H9 (cell line): ENCODE measurements at regions not wholly inside any gene's neighbourhood (a gene's known extent, or its start where the extent isn't known, plus 50 kb on each side); places are given as distances from the start of the nearest gene placed in this dataset.

Experiments
- DNase-seq: peaks from one replicate; pipeline ENCODE4 v3.0.0-alpha.2; 2017
- H2AFZ ChIP-seq: one replicate; pipeline ENCODE4 v1.6.1; 2013; ENCODE audit warnings: mild to moderate bottlenecking, low read length, control low read depth, moderate library complexity
- H2AK5ac ChIP-seq: 2 replicates; pipeline ENCODE4 v1.6.1; 2013; ENCODE audit warnings: low read length, control low read depth, mixed read lengths; ENCODE audit not compliant: insufficient read length
- H2BK120ac ChIP-seq: one replicate; pipeline ENCODE4 v1.6.1; 2013; ENCODE audit warnings: low read depth, mild to moderate bottlenecking, low read length, control low read depth, inconsistent platforms; ENCODE audit not compliant: poor library complexity, severe bottlenecking
- H2BK12ac ChIP-seq: 2 replicates; pipeline ENCODE4 v1.6.1; 2013; ENCODE audit warnings: low read length, control low read depth, mixed read lengths, low read depth; ENCODE audit not compliant: insufficient read length
- H2BK15ac ChIP-seq: 2 replicates; pipeline ENCODE4 v1.6.1; 2013; ENCODE audit warnings: low read depth, low read length, control low read depth
- H2BK20ac ChIP-seq: one replicate; pipeline ENCODE4 v1.6.1; 2013; ENCODE audit warnings: low read depth, mild to moderate bottlenecking, low read length, control low read depth, inconsistent platforms; ENCODE audit not compliant: poor library complexity, severe bottlenecking
- H2BK5ac ChIP-seq: 2 replicates; pipeline ENCODE4 v1.6.1; 2013; ENCODE audit warnings: low read length, control low read depth, mixed read lengths; ENCODE audit not compliant: insufficient read length
- H3K14ac ChIP-seq: 2 replicates; pipeline ENCODE4 v1.6.1; 2013; ENCODE audit warnings: low read length, control low read depth; ENCODE audit not compliant: insufficient read depth
- H3K18ac ChIP-seq: 2 replicates; pipeline ENCODE4 v1.6.1; 2013; ENCODE audit warnings: low read depth, mild to moderate bottlenecking, mixed read lengths, low read length, control low read depth; ENCODE audit not compliant: insufficient read length
- H3K23ac ChIP-seq: 2 replicates; pipeline ENCODE4 v1.6.1; 2013; ENCODE audit warnings: low read length, control low read depth, mixed read lengths, low read depth; ENCODE audit not compliant: insufficient read length
- H3K23me2 ChIP-seq: 2 replicates; pipeline ENCODE4 v1.6.1; 2013; ENCODE audit warnings: low read depth, mild to moderate bottlenecking, mixed read lengths, low read length, control low read depth; ENCODE audit not compliant: insufficient read length, poor library complexity, severe bottlenecking
- H3K27ac ChIP-seq: 2 replicates; pipeline ENCODE4 v1.5.1; 2013; ENCODE audit warnings: low read length, control low read depth, mixed read lengths, low read depth; ENCODE audit not compliant: insufficient read length
- H3K27me3 ChIP-seq: 2 replicates; pipeline ENCODE4 v1.6.1; 2013; ENCODE audit warnings: low read length, control low read depth, inconsistent platforms; ENCODE audit not compliant: insufficient read depth
- H3K4ac ChIP-seq: 2 replicates; pipeline ENCODE4 v1.6.1; 2013; ENCODE audit warnings: low read depth, mild to moderate bottlenecking, control low read depth, inconsistent platforms, low read length, moderate library complexity
- H3K4me1 ChIP-seq: 2 replicates; pipeline ENCODE4 v1.6.1; 2013; ENCODE audit warnings: low read length, control low read depth, inconsistent platforms; ENCODE audit not compliant: insufficient read depth
- H3K4me2 ChIP-seq: 2 replicates; pipeline ENCODE4 v1.6.1; 2013; ENCODE audit warnings: low read length, control low read depth, mixed read lengths; ENCODE audit not compliant: insufficient read length, insufficient read depth
- H3K56ac ChIP-seq: 2 replicates; pipeline ENCODE4 v1.6.1; 2013; ENCODE audit warnings: low read depth, mild to moderate bottlenecking, mixed read lengths, low read length, control low read depth; ENCODE audit not compliant: insufficient read length
- H3K79me1 ChIP-seq: 2 replicates; pipeline ENCODE4 v1.6.1; 2013; ENCODE audit warnings: low read depth, mild to moderate bottlenecking, moderate library complexity, low read length, control low read depth, inconsistent platforms; ENCODE audit not compliant: insufficient read depth, poor library complexity, severe bottlenecking
- H3K79me2 ChIP-seq: 2 replicates; pipeline ENCODE4 v1.6.1; 2013; ENCODE audit warnings: low read length, control low read depth, inconsistent platforms; ENCODE audit not compliant: insufficient read depth
- H3K9ac ChIP-seq: 2 replicates; pipeline ENCODE4 v1.6.1; 2013; ENCODE audit warnings: low read length, control low read depth, mixed read lengths; ENCODE audit not compliant: insufficient read length; ENCODE audit errors: extremely low read depth
- H3K9me3 ChIP-seq: one replicate; pipeline ENCODE4 v1.6.1; 2013; ENCODE audit warnings: low read depth, low read length, inconsistent platforms; ENCODE audit not compliant: control insufficient read depth
- H3T11ph ChIP-seq: one replicate; pipeline ENCODE4 v1.6.1; 2013; ENCODE audit warnings: mild to moderate bottlenecking, low read length, control low read depth, inconsistent platforms
- H4K20me1 ChIP-seq: one replicate; pipeline ENCODE4 v1.6.1; 2013; ENCODE audit not compliant: control insufficient read depth, insufficient read length, insufficient read depth
- H4K5ac ChIP-seq: 2 replicates; pipeline ENCODE4 v1.6.1; 2013; ENCODE audit warnings: low read depth, mild to moderate bottlenecking, mixed read lengths, low read length, control low read depth; ENCODE audit not compliant: insufficient read length
- H4K8ac ChIP-seq: replicated peaks from 2 replicates; pipeline ENCODE4 v1.6.1; 2013; ENCODE audit warnings: low read length, control low read depth, mixed read lengths, low read depth; ENCODE audit not compliant: insufficient read length
- H4K91ac ChIP-seq: 2 replicates; pipeline ENCODE4 v1.6.1; 2013; ENCODE audit warnings: low read depth, mild to moderate bottlenecking, moderate library complexity, mixed read lengths, low read length, control low read depth; ENCODE audit not compliant: insufficient read length
- H3K27ac Mint-ChIP-seq, 3 experiments: 2 replicates in 2 of 3; 3 replicates in 1 of 3; pipeline ENCODE4 v1.8.0; 2020 to 2021; ENCODE audit warnings: mixed read lengths in 3 of 3, mild to moderate bottlenecking in 1 of 3, moderate library complexity in 1 of 3
- H3K27me3 Mint-ChIP-seq: 2 replicates; pipeline ENCODE4 v1.8.0; 2021; ENCODE audit warnings: low read depth, mild to moderate bottlenecking, moderate library complexity, mixed read lengths
- H3K36me3 Mint-ChIP-seq, 3 experiments: 2 replicates in 2 of 3; 3 replicates in 1 of 3; pipeline ENCODE4 v1.8.0; 2020 to 2021; ENCODE audit warnings: low read depth in 3 of 3, mixed read lengths in 3 of 3; ENCODE audit not compliant: insufficient read depth in 1 of 3
- H3K4me1 Mint-ChIP-seq, 2 experiments: 2 replicates each; pipeline ENCODE4 v1.8.0; 2020; ENCODE audit warnings: mixed read lengths in 2 of 2
- H3K4me3 Mint-ChIP-seq, 2 experiments: 2 replicates in 1 of 2; 3 replicates in 1 of 2; pipeline ENCODE4 v1.8.0; 2020 to 2021; ENCODE audit warnings: mild to moderate bottlenecking in 2 of 2, mixed read lengths in 2 of 2, moderate library complexity in 1 of 2
- H3K9me3 Mint-ChIP-seq, 2 experiments: 2 replicates in 1 of 2; 3 replicates in 1 of 2; pipeline ENCODE4 v1.8.0; 2020; ENCODE audit warnings: mild to moderate bottlenecking in 2 of 2, mixed read lengths in 2 of 2, moderate library complexity in 1 of 2
- CTCF ChIP-seq: fragments of 200-600 bp; sonication (generic); conservative IDR thresholded peaks from 3 replicates; pipeline ENCODE4 v1.8.0; 2021; ENCODE audit warnings: antibody characterized with exemption, mild to moderate bottlenecking
- WGBS: extraction: QIAGEN DNeasy Blood & Tissue Kit; methylation state at CpG from one replicate; pipeline ENCODE4 v1.1.7; 2013; ENCODE audit warnings: missing lambda C conversion rate, low lambda C conversion rate, mixed read lengths; ENCODE audit not compliant: insufficient read length; ENCODE audit errors: extremely low coverage; 5-methylcytosine and 5-hydroxymethylcytosine counted together

DNA sequence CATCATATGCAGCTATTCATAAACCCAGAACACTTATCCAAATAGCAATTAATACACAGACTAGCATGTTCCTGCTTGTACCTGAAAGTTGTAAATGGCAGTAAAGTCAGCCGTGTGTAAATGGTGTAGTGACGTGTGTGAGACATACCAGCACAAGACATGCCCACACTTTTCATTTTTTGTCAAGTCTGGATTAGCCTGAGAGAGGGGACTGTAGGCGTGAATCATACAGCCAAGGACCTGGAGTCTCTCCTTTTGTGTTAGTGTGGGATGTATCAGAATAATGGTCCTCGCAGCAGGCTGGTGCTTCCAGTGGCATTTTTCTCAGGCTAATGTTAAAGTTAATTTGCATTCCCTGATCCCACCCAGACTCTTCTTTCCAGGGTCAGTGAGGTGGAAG lies 116.8 kb upstream of the BMAL1 start:
- Histone ChIP-seq H2BK20ac (no peak overlapping the region), H4K91ac (no peak overlapping the region), H3K56ac (no peak overlapping the region), H3T11ph (no peak overlapping the region), H3K79me2 (no peaks in the 10 kb centered on the region), H2BK5ac (no peak overlapping the region), H2BK12ac (no peak overlapping the region), H3K4me1 (no peaks in the 10 kb centered on the region), H3K18ac (no peak overlapping the region), H3K9me3 (no peaks in the 10 kb centered on the region), H4K20me1 (no peaks in the 10 kb centered on the region), H2BK120ac (no peak overlapping the region), H3K23me2 (no peaks in the 10 kb centered on the region), H2BK15ac (no peak overlapping the region), H3K4ac (no peak overlapping the region), H3K27ac (no peak overlapping the region), H3K14ac (no peak overlapping the region), H3K4me2 (no peak overlapping the region), H3K23ac (no peak overlapping the region), H2AK5ac (no peak overlapping the region), H4K5ac (no peak overlapping the region), H4K8ac (no peak overlapping the region), H3K79me1 (no peaks in the 10 kb centered on the region), H2AFZ (no peak overlapping the region), H3K27me3 (no peaks in the 10 kb centered on the region), H3K9ac (no peak overlapping the region)
- TF ChIP-seq CTCF = no peak
- no peak for DNase-seq
- Mint-ChIP-seq H3K36me3 (no peaks in the 10 kb centered on the region), H3K4me1 (peaks cover 8% of the 10 kb centered on the region in 2 experiments; a peak in 3 of 4 replicates), H3K27me3 (no peaks in the 10 kb centered on the region; the same call in 1 of the 2 replicates), H3K4me3 (no peak overlapping the region), H3K9me3 (peaks cover 8 to 14% of the 10 kb centered on the region in 2 experiments; a peak in 4 of 5 replicates), H3K27ac (no peak overlapping the region)
- no CpG with 5 or more reads among the region's 4 CpGs for whole genome bisulfite sequencing
